GM18909 (cell line): ENCODE measurements at regions not wholly inside any gene's neighbourhood (a gene's known extent, or its start where the extent isn't known, plus 50 kb on each side); places are given as distances from the start of the nearest gene placed in this dataset.
"Not testable (repeated sequence)": the region's sequence is repeated elsewhere in the genome, so short reads cannot be mapped to it uniquely, and the experiment has no call there.

Source experiments
- ATAC-seq: cut with Tn5 transposase; IDR thresholded peaks from one replicate; pipeline ENCODE4 v1.9.1; 2021; ENCODE audit warnings: mild to moderate bottlenecking; ENCODE audit not compliant: unreplicated experiment, poor library complexity

GRCh38 chr1:4207183-4207582 lies 307.1 kb upstream of the C1orf174 start:
- no peak for ATAC-seq

- ATAC-seq: no peak
Observed at GRCh38 chr1:4207842-4208692, 308.0 kb upstream of the C1orf174 start.

DNA sequence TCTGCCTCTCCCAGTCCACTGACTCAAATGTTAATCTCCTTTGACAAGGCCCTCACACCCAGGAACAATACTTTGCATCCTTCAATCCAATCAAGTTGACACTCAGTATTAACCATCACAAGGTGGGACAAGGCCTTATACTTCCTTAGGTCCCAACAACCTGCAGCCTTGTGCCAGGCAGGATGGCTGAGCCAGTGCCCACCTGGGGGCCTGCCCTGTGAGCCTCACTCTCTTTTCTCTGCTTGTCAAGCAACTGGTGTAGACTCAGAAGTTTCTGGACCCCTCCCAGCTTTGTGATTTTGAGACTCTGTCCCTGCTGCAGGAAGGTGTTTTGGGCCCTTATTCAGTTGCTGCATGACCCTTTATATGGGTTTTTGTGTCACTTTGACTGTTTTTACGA lies 310.0 kb upstream of the C1orf174 start:
- ATAC-seq: no peak

DNA sequence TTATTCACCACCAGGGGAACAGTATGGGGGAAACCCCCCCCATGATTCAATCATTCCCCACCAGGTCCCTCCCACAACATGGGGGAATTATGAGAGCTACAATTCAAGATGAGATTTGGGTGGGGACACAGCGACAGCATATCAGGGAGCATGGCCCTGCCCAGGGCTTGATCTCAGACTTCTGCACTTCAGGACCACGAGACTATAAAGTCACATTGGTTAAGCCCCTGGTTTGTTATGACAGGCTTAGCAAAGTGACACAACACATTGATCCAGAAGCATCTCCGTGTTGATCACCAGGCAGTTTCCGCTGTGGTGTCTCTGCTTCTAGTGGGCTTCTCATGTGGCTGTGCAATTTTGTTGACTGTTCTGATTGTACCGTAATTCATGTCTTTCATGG lies 312.7 kb upstream of the C1orf174 start:
- no peak for ATAC-seq

DNA sequence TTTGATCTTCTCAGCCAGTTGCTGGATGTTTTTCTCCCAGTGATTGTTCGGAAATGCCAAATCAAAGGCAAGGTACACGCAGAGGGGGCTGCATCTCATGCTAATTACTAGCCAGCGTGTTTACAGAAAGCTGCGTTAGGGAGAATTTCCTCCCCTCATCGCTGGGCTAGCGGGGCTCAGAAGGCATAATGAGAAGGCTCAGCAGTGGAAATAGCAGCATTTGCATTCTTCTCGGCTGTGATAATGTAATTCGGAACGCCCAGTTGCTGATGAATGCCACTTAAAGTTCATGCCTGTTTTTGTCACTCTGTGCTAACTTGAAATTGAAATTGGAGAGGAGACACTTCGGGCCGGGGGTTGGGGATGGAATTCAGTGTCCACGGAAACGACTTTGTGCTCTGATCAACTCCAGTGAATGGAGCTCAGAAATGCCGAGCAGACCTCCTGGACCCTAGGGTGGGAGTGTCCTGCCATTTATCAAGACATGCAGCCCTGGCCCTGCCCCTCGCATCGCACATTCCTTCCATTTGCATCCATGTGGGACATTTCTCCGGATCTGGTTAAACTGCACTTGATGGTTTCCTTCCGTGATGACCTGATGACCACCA lies 313.4 kb upstream of the C1orf174 start:
- no peak for ATAC-seq

- no peak for ATAC-seq
Observed at GRCh38 chr1:4214826-4215225, 314.8 kb upstream of the C1orf174 start.

DNA sequence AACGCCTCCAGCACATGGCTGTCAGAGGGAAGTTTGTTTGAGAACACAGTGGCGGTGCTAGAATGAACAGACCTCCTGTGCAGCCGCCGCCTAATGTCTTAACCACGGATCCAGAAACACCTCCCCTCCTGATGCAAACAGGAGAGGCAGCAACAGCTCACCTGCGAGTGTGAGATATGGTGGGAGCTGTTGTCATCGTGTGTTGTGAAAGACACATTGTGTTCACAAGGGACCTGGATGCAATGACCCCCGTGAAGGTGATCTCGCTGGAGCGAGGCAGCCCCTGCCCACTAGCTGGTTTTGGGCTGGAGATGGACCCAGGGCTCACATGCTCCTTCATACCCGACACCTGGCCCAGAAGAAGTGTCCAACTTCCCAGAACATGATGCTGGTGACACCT lies 315.3 kb upstream of the C1orf174 start:
- ATAC-seq: no peak

- ATAC-seq: no peak
Observed at GRCh38 chr1:4216231-4216630, 316.2 kb upstream of the C1orf174 start.

DNA sequence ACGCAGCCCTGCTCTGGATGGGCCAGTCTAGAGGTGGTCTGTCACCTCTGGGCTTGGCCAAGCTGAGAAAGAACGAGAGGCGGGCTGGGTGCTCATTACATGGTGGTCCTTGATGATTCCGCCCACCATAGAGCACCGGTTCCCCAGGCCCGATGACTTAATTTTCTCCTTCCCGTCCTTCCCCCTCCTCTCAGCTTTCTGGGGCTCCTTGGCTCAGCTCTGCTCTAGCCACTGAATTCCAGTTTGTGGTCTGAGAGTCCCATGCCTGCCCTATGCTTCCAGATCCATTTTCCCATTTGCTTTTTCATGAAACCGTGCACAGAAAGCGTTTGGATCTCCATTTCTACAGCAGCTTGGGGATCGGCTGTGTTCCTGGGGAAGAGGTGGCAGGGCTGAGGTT lies 318.5 kb upstream of the C1orf174 start:
- ATAC-seq: no peak

GRCh38 chr1:4219111-4219510 lies 319.0 kb upstream of the C1orf174 start:
- ATAC-seq: no peak

- no peak for ATAC-seq
Observed at GRCh38 chr1:4219826-4220225, 319.8 kb upstream of the C1orf174 start.

DNA sequence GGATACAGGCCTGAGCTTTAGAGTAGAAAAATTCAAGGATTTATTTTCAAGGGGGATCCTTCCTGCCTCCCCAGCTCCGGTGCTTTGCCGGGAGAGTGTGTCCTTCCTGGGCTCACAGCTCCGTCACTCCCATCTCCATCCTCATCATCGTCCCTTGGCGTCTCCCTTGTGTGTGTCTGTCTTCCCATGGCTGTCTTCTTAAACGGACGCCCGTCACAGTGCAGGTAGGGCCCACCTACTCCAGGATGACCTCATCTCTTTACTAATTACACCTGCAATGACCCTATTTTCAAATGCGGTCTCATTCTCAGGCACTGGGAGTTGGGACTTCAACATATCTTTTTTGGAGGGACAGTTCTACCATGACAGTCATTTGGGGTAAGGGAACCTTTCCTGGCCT lies 320.3 kb upstream of the C1orf174 start:
- no peak for ATAC-seq

GRCh38 chr1:4221107-4221506 lies 321.0 kb upstream of the C1orf174 start:
- no peak for ATAC-seq

DNA sequence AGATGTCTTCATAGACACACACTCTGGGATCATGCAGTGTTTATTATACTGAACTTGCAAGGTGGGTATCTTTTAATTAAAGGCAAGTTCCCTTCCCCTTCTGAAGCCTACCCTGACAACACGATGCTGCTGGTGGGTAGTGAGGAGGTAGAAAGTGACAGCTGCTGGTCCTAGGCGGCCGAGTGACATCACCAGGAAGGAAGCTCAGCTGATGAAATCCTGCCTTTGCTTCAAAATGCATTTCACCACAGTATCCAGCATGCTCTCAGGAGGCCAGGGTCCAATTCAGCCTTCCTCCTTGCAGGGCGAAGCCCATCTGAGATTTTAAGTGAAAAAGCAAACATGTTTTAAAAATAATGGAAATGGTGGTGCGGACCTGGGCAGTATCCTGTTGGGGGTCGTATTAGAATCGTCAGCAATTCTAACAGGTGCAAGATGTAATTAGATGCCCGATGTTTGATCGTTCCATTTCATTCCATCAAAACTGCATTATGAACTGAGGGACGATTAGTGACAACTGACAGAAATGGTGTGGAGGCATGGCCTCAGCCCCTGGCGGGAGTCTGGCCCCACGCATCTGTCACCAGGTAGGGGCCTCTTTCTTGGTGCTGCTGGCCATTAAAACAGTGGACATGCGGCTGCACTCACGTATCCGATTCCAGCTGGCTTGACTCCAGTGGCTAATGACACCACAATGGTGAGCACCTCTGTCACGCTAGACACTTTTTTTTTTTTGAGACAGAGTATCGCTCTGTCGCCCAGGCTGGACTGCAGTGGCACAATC lies 324.8 kb upstream of the C1orf174 start:
- no peak for ATAC-seq

GRCh38 chr1:4227986-4228385 lies 327.9 kb upstream of the C1orf174 start:
- no peak for ATAC-seq

- ATAC-seq: no peak
Observed at GRCh38 chr1:4253935-4254334, 353.9 kb upstream of the C1orf174 start.

DNA sequence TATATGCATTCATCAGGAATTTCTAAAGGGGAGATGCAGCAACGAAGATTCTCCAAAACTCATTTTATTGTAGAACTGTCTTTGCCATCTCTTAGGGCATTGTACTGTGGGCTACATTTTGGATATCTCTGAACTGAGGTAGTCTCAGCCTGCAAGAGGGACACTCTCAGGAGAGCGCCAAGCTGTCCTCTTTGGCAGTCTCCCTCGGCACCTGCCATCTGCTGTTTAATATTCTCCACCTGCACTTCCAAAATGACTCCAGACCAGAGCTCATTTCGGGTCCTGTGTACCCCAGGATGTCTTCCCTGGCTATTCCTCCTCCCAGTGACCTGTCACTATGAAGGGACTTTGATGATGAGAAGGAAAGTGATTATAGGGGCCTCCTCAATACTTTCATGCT lies 356.3 kb upstream of the C1orf174 start:
- ATAC-seq: no peak

- ATAC-seq: not testable (repeated sequence)
Observed at GRCh38 chr1:4258146-4258777, 358.2 kb upstream of the C1orf174 start.

DNA sequence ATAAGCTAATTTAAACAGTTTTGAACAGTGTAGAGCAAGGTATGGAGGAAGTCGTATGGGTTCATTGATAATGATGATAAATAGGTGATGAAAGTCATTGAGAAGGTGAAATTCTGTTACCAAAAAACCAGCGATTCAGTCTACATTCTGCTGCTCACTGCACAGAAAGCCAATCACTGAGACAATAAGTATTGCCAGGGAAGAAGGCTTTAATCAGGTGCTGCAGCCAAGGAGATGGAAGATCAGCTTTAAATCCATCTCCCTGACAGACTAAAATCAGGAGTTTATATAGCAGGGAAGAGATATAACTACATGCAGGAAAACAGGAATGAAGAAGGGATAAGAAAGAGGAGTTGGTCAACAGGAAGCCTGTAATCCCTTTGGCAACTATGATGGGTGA lies 361.3 kb upstream of the C1orf174 start:
- no peak for ATAC-seq

DNA sequence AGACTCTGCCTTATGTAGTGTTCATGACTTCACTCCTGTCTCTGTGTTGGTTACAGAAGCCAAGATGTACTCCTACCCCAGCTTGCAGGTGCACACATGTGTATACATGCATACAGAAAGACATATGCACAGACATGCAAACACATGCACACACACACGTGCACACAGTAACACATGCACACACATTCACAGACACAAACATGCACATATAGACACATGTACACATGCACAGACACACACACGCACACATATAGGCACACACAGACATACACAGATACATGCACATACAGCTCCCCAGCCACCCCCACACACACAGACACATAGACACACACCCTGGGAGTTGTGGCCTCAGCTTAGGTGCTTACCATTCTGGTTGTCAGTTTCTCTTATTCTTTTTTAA lies 362.6 kb upstream of the C1orf174 start:
- ATAC-seq: no peak

GRCh38 chr1:4263699-4264098 lies 363.6 kb upstream of the C1orf174 start:
- no peak for ATAC-seq
